K562 (cell line): ENCODE measurements at regions not wholly inside any gene's neighbourhood (a gene's known extent, or its start where the extent isn't known, plus 50 kb on each side); places are given as distances from the start of the nearest gene placed in this dataset.

ENCODE experiments used
- ATAC-seq: fragments of 200-7000 bp; cut with Tn5 transposase; 3 replicates; pipeline ENCODE4 v1.9.1; 2020; ENCODE audit warnings: moderate library complexity
- BruUV-seq: library from RNA; stranded (reverse); fragments of 400-500 nt; replicated peaks from 2 replicates; lab custom pipeline; 2021; lab: Mats Ljungman, UMichigan
- CTCF ChIA-PET: fragments of 300-600 bp; formaldehyde crosslinking; extraction: SDS; loops from one replicate; lab custom pipeline; 2021; ENCODE audit warnings: low intra/inter-chr PET ratio; lab: Yijun Ruan, JAX
- POLR2A ChIA-PET: fragments of 300-600, 350-650 bp; sonication (Branson Sonifier 250); formaldehyde crosslinking; extraction: SDS; loops from one replicate; lab custom pipeline; 2021; ENCODE audit warnings: antibody characterized with exemption, inconsistent platforms; lab: Yijun Ruan, JAX
- DNase-seq, 4 experiments: peaks; one replicate each; pipeline versions ENCODE4 v3.0.0 to v3.0.0-alpha.2; 2011 to 2018; ENCODE audit warnings: low spot score in 3 of 4, mixed read lengths in 3 of 4; ENCODE audit errors: extremely low read depth in 1 of 4
- FAIRE-seq: peaks from 2 replicates; lab custom pipeline; 2011; peaks lifted over from hg19 to GRCh38; lab: Jason Lieb, UNC
- H2AFZ ChIP-seq: 2 replicates; pipeline ENCODE4 v1.6.0; 2011; ENCODE audit warnings: low read depth, low read length, control low read depth, inconsistent platforms
- H3K27ac ChIP-seq: fragments of 200-600 bp; 3 replicates; pipeline ENCODE4 v1.8.0; 2011; ENCODE audit warnings: low read depth, mild to moderate bottlenecking, control low read depth, inconsistent platforms, low read length, moderate library complexity, mixed read lengths; ENCODE audit errors: extremely low read depth
- H3K27me3 ChIP-seq, 2 experiments: fragments of 300-600 bp in 1 of 2; 2 replicates in 1 of 2; 3 replicates in 1 of 2; pipeline versions ENCODE4 v1.6.0 to v1.8.0; 2011; ENCODE audit warnings: inconsistent platforms in 2 of 2, low read length in 2 of 2, mild to moderate bottlenecking in 1 of 2, mixed read lengths in 1 of 2, moderate library complexity in 1 of 2; ENCODE audit not compliant: control insufficient read depth in 2 of 2, insufficient read depth in 2 of 2
- H3K36me3 ChIP-seq: fragments of 300-600 bp; 3 replicates; pipeline ENCODE4 v1.8.0; 2011; ENCODE audit warnings: mild to moderate bottlenecking, low read length, inconsistent platforms; ENCODE audit not compliant: control insufficient read depth, insufficient read depth
- H3K4me1 ChIP-seq, 2 experiments: fragments of 200-600 bp in 1 of 2; replicated peaks in 1 of 2; 2 replicates in 1 of 2; 3 replicates in 1 of 2; pipeline versions ENCODE4 v1.5.1 to v1.8.0; 2011; ENCODE audit warnings: inconsistent platforms in 2 of 2, low read length in 2 of 2, mild to moderate bottlenecking in 1 of 2, mixed read lengths in 1 of 2, moderate library complexity in 1 of 2; ENCODE audit not compliant: control insufficient read depth in 2 of 2, insufficient read depth in 2 of 2
- H3K4me2 ChIP-seq: 2 replicates; pipeline ENCODE4 v1.6.1; 2011; ENCODE audit warnings: low read length, control low read depth, inconsistent platforms, mixed read lengths; ENCODE audit not compliant: insufficient read depth
- H3K4me3 ChIP-seq: fragments of 200-600 bp; sonication (generic), shearing (Covaris generic); 2 replicates; pipeline ENCODE4 v1.5.1; 2016; ENCODE audit warnings: control low read depth, inconsistent platforms
- H3K79me2 ChIP-seq: fragments of 200-600 bp; 3 replicates; pipeline ENCODE4 v1.8.0; 2011; ENCODE audit warnings: low read length, inconsistent platforms; ENCODE audit not compliant: control insufficient read depth, insufficient read depth
- H3K9ac ChIP-seq, 2 experiments: 2 replicates each; pipeline versions ENCODE4 v1.6.0 to v1.6.1; 2011; ENCODE audit warnings: low read depth in 2 of 2, low read length in 2 of 2, control low read depth in 1 of 2, inconsistent platforms in 1 of 2, mild to moderate bottlenecking in 1 of 2, mixed read lengths in 1 of 2; ENCODE audit not compliant: insufficient read depth in 1 of 2
- H3K9me1 ChIP-seq: one replicate; pipeline ENCODE4 v1.6.0; 2011; ENCODE audit warnings: inconsistent platforms, mild to moderate bottlenecking, low read length, moderate library complexity; ENCODE audit not compliant: control insufficient read depth, insufficient read depth
- H3K9me3 ChIP-seq: replicated peaks from 2 replicates; pipeline ENCODE4 v1.5.1; 2011; ENCODE audit warnings: low read depth, low read length, inconsistent platforms; ENCODE audit not compliant: control insufficient read depth, insufficient read depth
- H4K20me1 ChIP-seq: replicated peaks from 2 replicates; pipeline ENCODE4 v1.6.1; 2011; ENCODE audit warnings: low read length, inconsistent platforms, mixed read lengths; ENCODE audit not compliant: control insufficient read depth, insufficient read depth
- ETV6 ChIP-seq, 3 experiments: fragments of 150-350 bp in 1 of 3; sonication (generic) in 1 of 3; formaldehyde crosslinking in 1 of 3; IDR thresholded peaks; 2 replicates each; pipeline versions ENCODE4 v1.6.1 to v1.8.0; 2014 to 2022; ENCODE audit warnings: borderline replicate concordance in 2 of 3, low read depth in 2 of 3, antibody characterized with exemption in 1 of 3, low read length in 1 of 3, mild to moderate bottlenecking in 1 of 3, missing genetic modification reagents in 1 of 3
- MBD2 ChIP-seq: sonication (generic); IDR thresholded peaks from 2 replicates; pipeline ENCODE4 v1.6.1; 2016; ENCODE audit warnings: low read depth, borderline replicate concordance
- MEIS2 ChIP-seq: fragments of 450-650 bp; IDR thresholded peaks from 2 replicates; pipeline ENCODE4 v1.6.1; 2014; ENCODE audit warnings: mild to moderate bottlenecking; ENCODE audit not compliant: partially characterized antibody
- NFIC ChIP-seq: fragments of 450-650 bp; IDR thresholded peaks from 2 replicates; pipeline ENCODE4 v1.6.1; 2017; ENCODE audit warnings: mild to moderate bottlenecking, inconsistent platforms
- NR2C1 ChIP-seq, 2 experiments: fragments of 450-650 bp; IDR thresholded peaks; 2 replicates each; pipeline ENCODE4 v1.6.1; 2017; ENCODE audit warnings: mild to moderate bottlenecking in 2 of 2, antibody characterized with exemption in 1 of 2, inconsistent platforms in 1 of 2, missing compliant biosample characterization in 1 of 2, missing genetic modification characterization in 1 of 2
- RNF2 ChIP-seq: sonication (generic); IDR thresholded peaks from 2 replicates; pipeline ENCODE4 v1.6.1; 2016
- SMAD1 ChIP-seq: fragments of 150-350 bp; IDR thresholded peaks from 2 replicates; pipeline ENCODE4 v1.6.1; 2014; ENCODE audit warnings: low read length, low read depth; ENCODE audit not compliant: partially characterized antibody
- ZNF277 ChIP-seq: fragments of 250-450 bp; sonication (Bioruptor Pico); IDR thresholded peaks from 2 replicates; pipeline ENCODE4 v1.8.0; 2022; ENCODE audit warnings: inconsistent platforms, mild to moderate bottlenecking, moderate library complexity, borderline replicate concordance
- ZNF561 ChIP-seq: fragments of 450-650 bp; formaldehyde crosslinking; conservative IDR thresholded peaks from 2 replicates; pipeline ENCODE4 v1.4.0; 2020; ENCODE audit warnings: mild to moderate bottlenecking, moderate library complexity
- ZNF696 ChIP-seq: fragments of 250-450 bp; sonication (Bioruptor Pico); conservative IDR thresholded peaks from 2 replicates; pipeline ENCODE4 v1.4.0; 2020; ENCODE audit warnings: mild to moderate bottlenecking, moderate library complexity
- WGBS: fragments of 100-300 bp; shearing (Covaris generic); methylation state at CpG from one replicate; pipeline ENCODE4 v1.1.6; 2016; ENCODE audit warnings: low coverage, mixed read lengths; ENCODE audit not compliant: insufficient coverage; ENCODE audit errors: missing lambda C conversion rate; 5-methylcytosine and 5-hydroxymethylcytosine counted together
- in situ Hi-C: fragments of 300-500 bp; cut with MboI; formaldehyde crosslinking; loops from 4 replicates; pipeline ENCODE4 v1.15.0; 2018; ENCODE audit warnings: inconsistent platforms, mixed read lengths
- intact Hi-C: fragments of 100-400 bp; cut with micrococcal nuclease; formaldehyde crosslinking; loops from 2 replicates; pipeline ENCODE4 v1.14.2; 2022

GRCh38 chr2:103529798-103530502 is 768.1 kb downstream of the TMEM182 start:
- Histone ChIP-seq H3K4me3 (no peak overlapping the region), H3K4me2 (no peak overlapping the region), H2AFZ (no peak overlapping the region), H3K9me3 (no peaks in the 10 kb centered on the region; the same call in 1 of the 2 replicates), H4K20me1 (no peaks in the 10 kb centered on the region), H3K36me3 (no peaks in the 10 kb centered on the region), H3K4me1 (peaks cover 7 to 22% of the 10 kb centered on the region in 2 experiments; a peak in 4 of 5 replicates), H3K9ac (no peak overlapping the region), H3K9me1 (no peaks in the 10 kb centered on the region), H3K27me3 (no peaks in the 10 kb centered on the region), H3K79me2 (no peaks in the 10 kb centered on the region), H3K27ac (no peak overlapping the region)
- ATAC-seq = no peak
- ChIA-PET POLR2A (no interaction called here), CTCF (no interaction called here)
- FAIRE-seq = no peak
- 27% methylated on average over 5 of the region's 5 CpGs for WGBS
- no peak for DNase-seq
- BruUV-seq = no TSS peak
- in situ Hi-C loops (no loop called here), intact Hi-C loops (no loop called here)
- no peak for TF ChIP-seq ZNF696 (CRISPR knock-in tag)
- TF ChIP-seq ZNF561 (CRISPR knock-in tag) = no peak
- no peak for TF ChIP-seq MEIS2
- no peak for TF ChIP-seq SMAD1
- no peak for TF ChIP-seq ETV6 (IDR thresholded peaks at IDR 0.05; ENCODE audit: borderline replicate concordance in 1 of 2, low read depth in 2 of 2, low read length in 1 of 2)
- no peak for TF ChIP-seq ETV6 (CRISPR knock-in tag; IDR thresholded peaks at IDR 0.05; ENCODE audit: borderline replicate concordance)
- TF ChIP-seq ZNF277 (CRISPR knock-in tag) = no peak
- no peak for TF ChIP-seq MBD2
- no peak for TF ChIP-seq RNF2
- TF ChIP-seq NR2C1 (IDR thresholded peaks at IDR 0.05) = no peak
- no peak for TF ChIP-seq NR2C1 (tag; IDR thresholded peaks at IDR 0.05)
- TF ChIP-seq NFIC = no peak
